HL-60 (cell line): ENCODE measurements at regions not wholly inside any gene's neighbourhood (a gene's known extent, or its start where the extent isn't known, plus 50 kb on each side); places are given as distances from the start of the nearest gene placed in this dataset.

Source experiments
- DNase-seq, 2 experiments: peaks; one replicate each; pipeline ENCODE4 v3.0.0-alpha.2; 2010 to 2020; ENCODE audit warnings: low read depth in 1 of 2, low spot score in 1 of 2
- H3K27ac ChIP-seq: fragments of 250-450 bp; sonication (Bioruptor Pico); replicated peaks from 2 replicates; pipeline ENCODE4 v1.5.1; 2020; ENCODE audit warnings: mild to moderate bottlenecking, moderate library complexity
- H3K27me3 ChIP-seq: fragments of 250-450 bp; sonication (Bioruptor Pico); 2 replicates; pipeline ENCODE4 v1.5.1; 2021; ENCODE audit warnings: mild to moderate bottlenecking, moderate library complexity; ENCODE audit not compliant: insufficient read depth, poor library complexity, severe bottlenecking
- H3K4me3 ChIP-seq: replicated peaks from 2 replicates; pipeline ENCODE4 v1.5.1; 2011; ENCODE audit warnings: mild to moderate bottlenecking, control low read depth, low read length; ENCODE audit not compliant: insufficient read depth
- CTCF ChIP-seq: IDR thresholded peaks from one replicate; pipeline ENCODE4 v1.5.1; 2011; ENCODE audit warnings: low read length, control low read depth, inconsistent platforms; ENCODE audit not compliant: insufficient read depth
- GABPA ChIP-seq: IDR thresholded peaks from 2 replicates; pipeline ENCODE4 v1.6.1; 2012; ENCODE audit warnings: low read depth
- POLR2AphosphoS5 ChIP-seq: IDR thresholded peaks from 2 replicates; pipeline ENCODE4 v1.6.1; 2012; ENCODE audit warnings: low read depth
- SPI1 ChIP-seq: IDR thresholded peaks from 2 replicates; pipeline ENCODE4 v1.6.1; 2012; ENCODE audit warnings: low read depth, mild to moderate bottlenecking, borderline replicate concordance
- TF ChIP-seq, protein P1 (sequence below): IDR thresholded peaks from 2 replicates; pipeline ENCODE4 v1.6.1; 2012; ENCODE audit warnings: low read depth; ENCODE audit not compliant: insufficient replicate concordance

- Histone ChIP-seq H3K4me3 (no peak overlapping the region), H3K27me3 (no peaks in the 10 kb centered on the region), H3K27ac (no peak overlapping the region)
- TF ChIP-seq GABPA, result no peak
- TF ChIP-seq POLR2AphosphoS5, result no peak
- TF ChIP-seq, protein P1, sequence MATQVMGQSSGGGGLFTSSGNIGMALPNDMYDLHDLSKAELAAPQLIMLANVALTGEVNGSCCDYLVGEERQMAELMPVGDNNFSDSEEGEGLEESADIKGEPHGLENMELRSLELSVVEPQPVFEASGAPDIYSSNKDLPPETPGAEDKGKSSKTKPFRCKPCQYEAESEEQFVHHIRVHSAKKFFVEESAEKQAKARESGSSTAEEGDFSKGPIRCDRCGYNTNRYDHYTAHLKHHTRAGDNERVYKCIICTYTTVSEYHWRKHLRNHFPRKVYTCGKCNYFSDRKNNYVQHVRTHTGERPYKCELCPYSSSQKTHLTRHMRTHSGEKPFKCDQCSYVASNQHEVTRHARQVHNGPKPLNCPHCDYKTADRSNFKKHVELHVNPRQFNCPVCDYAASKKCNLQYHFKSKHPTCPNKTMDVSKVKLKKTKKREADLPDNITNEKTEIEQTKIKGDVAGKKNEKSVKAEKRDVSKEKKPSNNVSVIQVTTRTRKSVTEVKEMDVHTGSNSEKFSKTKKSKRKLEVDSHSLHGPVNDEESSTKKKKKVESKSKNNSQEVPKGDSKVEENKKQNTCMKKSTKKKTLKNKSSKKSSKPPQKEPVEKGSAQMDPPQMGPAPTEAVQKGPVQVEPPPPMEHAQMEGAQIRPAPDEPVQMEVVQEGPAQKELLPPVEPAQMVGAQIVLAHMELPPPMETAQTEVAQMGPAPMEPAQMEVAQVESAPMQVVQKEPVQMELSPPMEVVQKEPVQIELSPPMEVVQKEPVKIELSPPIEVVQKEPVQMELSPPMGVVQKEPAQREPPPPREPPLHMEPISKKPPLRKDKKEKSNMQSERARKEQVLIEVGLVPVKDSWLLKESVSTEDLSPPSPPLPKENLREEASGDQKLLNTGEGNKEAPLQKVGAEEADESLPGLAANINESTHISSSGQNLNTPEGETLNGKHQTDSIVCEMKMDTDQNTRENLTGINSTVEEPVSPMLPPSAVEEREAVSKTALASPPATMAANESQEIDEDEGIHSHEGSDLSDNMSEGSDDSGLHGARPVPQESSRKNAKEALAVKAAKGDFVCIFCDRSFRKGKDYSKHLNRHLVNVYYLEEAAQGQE, result no peak
- TF ChIP-seq SPI1, result no peak
- no peak for TF ChIP-seq CTCF
- no peak for DNase-seq
These were observed 628.1 kb downstream of the IGSF11 start for GRCh38 chr3:118406562-118406961.

- TF ChIP-seq POLR2AphosphoS5 (no peak), GABPA (no peak), SPI1 (no peak), CTCF (no peak)
- TF ChIP-seq, protein P1, result no peak
- Histone ChIP-seq H3K4me3 (no peak overlapping the region), H3K27me3 (no peaks in the 10 kb centered on the region), H3K27ac (no peak overlapping the region)
- DNase-seq, result no peak
These were observed 626.2 kb downstream of the IGSF11 start for GRCh38 chr3:118408431-118408830.

DNA sequence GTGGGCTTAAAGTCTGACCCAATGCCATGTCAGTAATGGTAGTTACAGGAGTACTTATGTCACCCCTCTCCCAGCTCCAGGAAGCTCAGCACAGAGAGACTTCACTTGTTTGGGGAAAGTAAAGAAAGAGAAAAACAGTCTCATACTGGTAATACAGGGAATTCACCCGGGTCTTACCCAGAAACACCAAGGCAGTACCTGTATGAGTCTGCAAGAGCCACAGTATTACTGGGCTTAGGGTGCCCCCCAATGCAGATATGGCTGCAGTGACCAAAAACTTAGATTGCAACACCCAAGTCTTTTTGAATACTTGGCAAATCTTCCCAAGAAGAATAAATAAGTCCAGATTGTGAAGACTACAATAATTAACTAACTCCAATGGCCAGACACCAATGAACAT, 622.1 kb downstream of the IGSF11 start:
- Histone ChIP-seq H3K27ac (no peak overlapping the region), H3K27me3 (no peaks in the 10 kb centered on the region), H3K4me3 (no peak overlapping the region)
- no peak for TF ChIP-seq POLR2AphosphoS5
- no peak for TF ChIP-seq GABPA
- TF ChIP-seq SPI1, result no peak
- TF ChIP-seq, protein P1, result no peak
- no peak for TF ChIP-seq CTCF
- no peak for DNase-seq
